GM12873 (cell line): ENCODE measurements at regions not wholly inside any gene's neighbourhood (a gene's known extent, or its start where the extent isn't known, plus 50 kb on each side); places are given as distances from the start of the nearest gene placed in this dataset.

Experiments
- TF ChIP-seq, protein P1 (sequence below): IDR thresholded peaks from 2 replicates; pipeline ENCODE4 v1.5.1; 2012; ENCODE audit warnings: low read depth, mild to moderate bottlenecking, moderate library complexity, low read length, control low read depth; ENCODE audit not compliant: insufficient read depth; ENCODE audit errors: missing control alignments

DNA sequence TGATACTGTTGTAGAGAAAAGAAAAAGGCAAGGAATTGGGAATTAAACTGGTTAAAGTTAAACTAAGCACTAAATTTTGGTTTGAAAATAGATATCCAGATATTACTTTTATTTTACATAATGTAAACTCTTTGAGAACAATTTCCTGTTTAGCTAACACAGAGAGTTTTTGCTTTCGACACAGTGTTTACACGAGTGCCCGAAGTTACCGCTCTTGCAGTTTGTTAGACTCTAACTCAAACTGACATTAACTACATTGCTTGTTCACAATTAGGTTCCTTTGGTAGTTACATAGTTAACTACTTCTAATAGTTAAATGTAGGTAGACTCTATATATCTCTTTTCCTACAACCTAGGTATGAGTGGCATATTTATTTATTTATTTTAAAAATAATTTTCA, 117.1 kb upstream of the CHD1 start:
- TF ChIP-seq, protein P1, sequence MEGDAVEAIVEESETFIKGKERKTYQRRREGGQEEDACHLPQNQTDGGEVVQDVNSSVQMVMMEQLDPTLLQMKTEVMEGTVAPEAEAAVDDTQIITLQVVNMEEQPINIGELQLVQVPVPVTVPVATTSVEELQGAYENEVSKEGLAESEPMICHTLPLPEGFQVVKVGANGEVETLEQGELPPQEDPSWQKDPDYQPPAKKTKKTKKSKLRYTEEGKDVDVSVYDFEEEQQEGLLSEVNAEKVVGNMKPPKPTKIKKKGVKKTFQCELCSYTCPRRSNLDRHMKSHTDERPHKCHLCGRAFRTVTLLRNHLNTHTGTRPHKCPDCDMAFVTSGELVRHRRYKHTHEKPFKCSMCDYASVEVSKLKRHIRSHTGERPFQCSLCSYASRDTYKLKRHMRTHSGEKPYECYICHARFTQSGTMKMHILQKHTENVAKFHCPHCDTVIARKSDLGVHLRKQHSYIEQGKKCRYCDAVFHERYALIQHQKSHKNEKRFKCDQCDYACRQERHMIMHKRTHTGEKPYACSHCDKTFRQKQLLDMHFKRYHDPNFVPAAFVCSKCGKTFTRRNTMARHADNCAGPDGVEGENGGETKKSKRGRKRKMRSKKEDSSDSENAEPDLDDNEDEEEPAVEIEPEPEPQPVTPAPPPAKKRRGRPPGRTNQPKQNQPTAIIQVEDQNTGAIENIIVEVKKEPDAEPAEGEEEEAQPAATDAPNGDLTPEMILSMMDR = no peak

DNA sequence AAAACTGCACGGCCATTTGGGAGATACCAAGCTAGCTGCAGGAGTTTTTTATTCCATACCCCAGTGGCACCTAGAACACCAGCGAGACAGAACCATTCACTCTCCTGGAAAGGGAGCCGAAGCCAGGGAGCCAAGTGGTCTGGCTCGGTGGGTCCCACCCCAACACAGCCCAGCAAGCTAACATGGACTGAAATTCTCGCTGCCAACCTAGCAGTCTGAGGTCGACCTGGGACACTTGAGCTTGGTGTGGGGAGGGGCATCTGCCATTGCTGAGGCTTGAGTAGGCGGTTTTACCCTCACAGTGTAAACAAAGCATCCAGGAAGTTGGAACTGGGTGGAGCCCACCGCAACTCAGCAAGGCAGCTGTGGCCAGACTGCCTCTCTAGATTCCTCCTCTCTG, 108.9 kb upstream of the CHD1 start:
- TF ChIP-seq, protein P1 = no peak

DNA sequence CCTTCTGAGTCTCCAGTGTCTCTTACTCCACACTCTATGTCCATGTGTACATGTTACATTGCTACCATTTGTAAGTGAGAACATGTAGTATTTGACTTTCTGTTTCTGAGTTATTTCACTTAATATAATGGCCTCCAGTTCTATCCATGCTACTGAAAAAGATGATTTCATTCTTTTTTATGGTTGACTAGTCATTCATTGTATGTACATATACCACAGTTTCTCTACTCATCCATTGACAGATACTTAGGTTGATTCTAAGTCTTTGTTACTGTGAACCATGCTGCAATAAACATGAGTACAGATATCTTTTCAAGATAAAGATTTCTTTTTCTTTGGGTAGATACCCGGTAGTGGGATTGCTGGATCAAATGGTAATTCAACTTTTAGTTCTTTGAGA, 107.1 kb upstream of the CHD1 start:
- TF ChIP-seq, protein P1 = no peak

DNA sequence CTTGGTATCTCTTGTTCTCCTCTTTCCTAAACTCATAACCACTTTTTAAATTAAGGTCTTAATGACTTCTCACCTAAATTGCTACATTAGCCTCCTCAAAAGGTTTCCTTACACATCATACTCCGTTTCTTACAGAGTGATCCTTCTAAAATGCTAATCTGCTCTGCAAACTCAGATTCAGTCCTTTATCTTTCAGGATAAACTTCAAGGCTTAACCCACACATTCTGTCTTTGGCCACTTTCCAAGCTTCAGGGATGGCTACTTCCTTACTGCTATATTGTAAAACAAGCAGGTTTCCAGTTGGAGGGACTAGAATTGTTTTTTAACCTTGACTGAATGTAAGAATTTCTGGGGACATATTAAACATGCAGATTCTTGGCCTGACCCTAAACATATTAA, 105.5 kb upstream of the CHD1 start:
- TF ChIP-seq, protein P1 = no peak

DNA sequence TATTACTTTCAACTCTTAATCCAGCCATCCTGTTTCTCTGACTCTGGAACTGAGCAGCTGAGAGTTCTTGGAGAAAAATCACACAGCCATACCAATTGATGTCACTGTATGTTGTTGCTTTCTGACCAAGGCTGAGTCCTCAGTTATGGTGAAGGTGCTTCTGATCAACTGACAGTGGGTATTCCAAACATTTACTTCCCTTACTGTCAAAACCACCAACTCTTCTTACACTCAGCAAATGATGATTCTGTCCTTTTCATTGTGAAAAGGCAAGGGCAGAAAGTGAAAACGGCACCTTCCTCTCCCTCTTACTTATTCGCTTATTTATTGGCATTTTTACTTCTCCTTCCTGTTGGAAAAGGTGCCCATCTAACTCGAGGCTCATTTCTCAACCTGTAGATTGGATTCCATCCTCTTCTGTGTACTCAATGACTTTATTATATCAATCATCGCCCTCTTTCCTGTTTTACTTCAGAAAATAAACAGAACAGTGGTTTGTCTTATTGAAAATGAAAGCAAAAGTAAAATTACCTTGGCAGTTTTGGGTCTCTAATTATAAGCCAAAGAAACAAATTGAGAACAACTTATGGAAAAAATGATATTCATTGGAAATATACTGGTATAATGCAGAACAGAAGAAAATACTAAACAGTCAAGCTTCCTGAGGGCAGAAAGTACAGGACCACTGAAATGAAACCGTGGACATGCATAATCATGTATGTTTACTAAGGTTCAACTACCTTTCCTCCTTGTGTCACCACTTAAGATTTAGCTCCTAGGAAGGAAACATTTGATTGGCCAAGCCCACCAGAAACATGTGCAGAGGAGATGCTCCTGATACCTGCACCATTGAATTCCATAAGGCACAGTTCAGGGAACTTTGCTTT, 104.5 kb upstream of the CHD1 start:
- TF ChIP-seq, protein P1 = no peak

DNA sequence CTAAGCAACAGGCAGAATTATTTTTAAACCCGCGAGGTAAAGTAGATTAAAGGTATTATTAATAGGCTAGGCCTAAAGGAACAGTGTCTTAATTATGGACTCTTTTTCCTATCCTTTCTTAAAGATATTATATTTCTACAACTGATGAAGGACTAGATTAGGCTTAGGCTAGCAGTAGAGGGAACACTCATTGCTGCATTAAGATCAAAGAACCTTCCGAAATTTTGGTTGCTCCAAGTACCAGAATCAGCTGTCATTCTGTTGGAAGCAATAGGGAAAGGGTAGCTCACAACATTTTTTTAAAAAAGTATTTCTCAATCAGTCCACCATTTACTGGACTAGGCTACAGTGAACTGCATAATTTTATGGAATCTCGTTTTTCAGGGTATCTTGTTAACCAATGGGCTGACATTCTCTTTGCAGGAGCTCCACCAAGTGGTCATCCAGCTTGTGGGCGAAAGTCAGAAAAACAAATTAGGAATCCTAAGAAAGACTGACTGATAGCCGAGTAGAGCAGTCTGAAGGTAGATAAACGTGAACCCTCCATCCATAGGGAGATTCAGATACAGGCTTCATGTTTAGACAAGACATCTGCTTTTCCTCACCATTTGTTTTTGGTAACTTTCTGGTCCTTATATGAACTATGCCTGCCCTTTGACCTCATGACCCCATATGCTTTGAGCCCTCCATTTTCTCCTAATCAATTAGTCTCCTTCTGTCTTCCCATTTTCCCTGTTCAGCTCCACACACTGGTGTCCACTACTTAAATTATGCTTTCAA, 103.6 kb upstream of the CHD1 start:
- TF ChIP-seq, protein P1 = peak; percentile 74

DNA sequence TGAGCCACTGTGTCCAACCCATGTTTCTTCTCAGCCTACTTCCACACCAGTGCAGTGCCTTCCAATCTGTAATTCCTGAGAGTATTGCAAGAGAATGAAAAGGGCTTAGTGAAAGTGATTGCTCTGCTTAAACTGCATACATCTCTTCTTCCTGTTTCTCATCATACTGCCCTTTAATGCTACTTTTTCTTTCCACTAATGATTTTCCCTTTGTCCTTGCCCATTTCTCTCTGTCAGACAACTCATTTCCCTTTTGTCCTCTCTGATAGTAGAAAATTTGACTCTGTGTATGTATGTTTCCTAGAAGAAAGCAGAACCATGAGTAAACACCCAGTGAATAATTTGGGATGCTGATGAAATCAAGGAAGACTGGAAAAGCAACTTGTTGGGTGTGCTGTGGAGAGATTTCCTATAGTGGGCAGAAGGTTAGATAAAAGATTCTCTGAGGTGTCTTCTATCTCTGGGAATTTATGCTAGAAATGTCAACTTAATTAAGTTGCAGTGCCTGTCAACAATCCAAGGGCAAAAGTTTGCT, 102.2 kb upstream of the CHD1 start:
- TF ChIP-seq, protein P1 = no peak
